ENCODE measurements at regions not wholly inside any gene's neighbourhood (a gene's known extent, or its start where the extent isn't known, plus 50 kb on each side); places are given as distances from the start of the nearest gene placed in this dataset.

DNA sequence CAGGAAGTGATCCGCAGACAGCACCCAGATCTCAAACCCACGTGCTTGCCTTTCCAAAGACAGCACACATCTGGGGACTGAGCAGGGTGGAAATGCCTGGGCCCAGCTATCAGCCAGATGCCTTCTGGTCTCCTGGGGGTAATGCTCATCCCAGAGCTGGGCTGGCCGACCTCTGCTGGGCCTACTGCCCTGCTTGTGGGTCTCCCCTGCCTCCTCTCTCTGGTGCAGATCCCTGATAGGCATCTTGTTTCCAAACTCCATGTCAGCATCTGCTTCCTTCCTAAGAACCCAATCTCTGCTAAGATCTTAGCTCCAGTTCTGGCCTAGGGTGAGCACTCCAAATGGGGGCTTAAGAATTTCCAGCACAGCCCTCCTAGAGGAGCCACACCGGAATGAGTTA, 1043.0 kb downstream of the VRK1 start:
- no peak for DNase-seq

DNA sequence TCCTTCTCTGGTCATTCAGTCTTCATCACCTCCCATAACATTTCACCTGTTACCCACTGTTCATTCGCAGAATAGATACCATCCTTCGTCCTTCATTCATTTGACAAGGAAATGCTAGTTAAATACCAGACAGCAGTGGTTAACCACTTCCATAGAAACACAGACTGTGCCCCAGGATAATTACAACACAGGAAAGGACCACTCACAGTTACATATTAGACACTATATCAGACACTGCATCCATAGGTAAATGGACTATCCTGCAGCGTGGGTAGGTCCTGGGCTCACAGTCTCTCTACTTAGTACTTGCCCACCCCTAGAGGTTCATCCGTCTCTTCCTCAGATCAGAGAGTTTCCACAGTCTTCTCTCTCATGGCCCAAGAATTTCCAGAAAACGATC, 1044.6 kb downstream of the VRK1 start:
- DNase-seq = no peak

DNA sequence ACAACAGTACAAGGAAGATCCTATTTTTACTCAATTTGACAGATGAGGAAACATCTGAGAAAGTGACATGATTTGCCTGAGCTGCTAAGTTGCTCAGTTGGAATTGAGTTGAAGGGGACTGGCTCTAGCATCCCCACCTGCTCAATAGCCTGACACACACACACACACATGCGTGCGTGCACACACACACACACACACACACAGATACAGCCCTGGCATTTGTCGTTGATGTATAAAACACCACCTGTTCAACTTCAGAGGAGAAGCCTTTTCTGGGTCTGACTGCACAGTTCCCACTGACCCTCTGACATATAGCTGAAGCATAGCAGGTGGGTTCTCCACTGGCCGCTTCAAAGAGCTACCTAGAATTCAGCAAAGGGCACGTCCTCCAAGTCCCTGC, 1045.9 kb downstream of the VRK1 start:
- DNase-seq = no peak

DNA sequence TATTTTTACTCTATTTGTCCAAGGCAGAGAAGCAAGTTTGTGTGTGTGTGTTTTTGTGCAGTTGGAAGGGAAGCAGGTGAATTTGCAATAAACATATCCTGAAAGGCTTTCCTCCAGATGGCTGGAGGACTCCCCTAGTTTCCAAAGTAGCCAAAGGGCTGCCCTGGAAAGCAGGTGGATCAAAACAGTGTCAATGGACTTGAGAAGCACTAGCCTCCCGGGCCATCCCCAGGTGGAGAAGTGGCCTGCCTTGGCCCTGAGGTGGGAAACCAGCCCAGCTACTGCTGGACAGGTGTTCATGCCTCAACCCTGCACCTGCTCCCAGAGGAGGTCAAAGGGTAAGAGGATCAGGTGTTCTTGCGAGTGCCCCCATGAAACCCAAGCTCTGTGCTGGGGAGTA, 1046.9 kb downstream of the VRK1 start:
- no peak for DNase-seq

DNA sequence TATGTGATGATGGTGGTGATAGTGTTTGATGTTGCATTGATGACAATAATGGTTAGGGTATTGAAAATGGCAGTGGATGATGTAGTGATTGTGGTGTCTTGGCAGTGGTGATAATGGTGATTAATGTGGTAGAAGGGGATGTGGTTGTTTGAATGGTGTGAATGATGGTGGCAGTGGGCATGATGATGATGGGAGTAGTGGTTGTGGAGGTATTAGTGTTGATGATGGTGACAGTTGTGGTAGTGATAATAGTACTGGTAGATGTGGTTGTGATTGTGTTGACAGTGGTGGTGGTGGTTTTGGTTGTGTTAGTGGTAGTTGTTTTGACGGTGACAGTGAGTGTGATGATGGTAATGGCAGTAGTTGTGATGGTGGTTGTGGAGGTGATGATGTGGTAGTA, 1049.0 kb downstream of the VRK1 start:
- DNase-seq = no peak

DNA sequence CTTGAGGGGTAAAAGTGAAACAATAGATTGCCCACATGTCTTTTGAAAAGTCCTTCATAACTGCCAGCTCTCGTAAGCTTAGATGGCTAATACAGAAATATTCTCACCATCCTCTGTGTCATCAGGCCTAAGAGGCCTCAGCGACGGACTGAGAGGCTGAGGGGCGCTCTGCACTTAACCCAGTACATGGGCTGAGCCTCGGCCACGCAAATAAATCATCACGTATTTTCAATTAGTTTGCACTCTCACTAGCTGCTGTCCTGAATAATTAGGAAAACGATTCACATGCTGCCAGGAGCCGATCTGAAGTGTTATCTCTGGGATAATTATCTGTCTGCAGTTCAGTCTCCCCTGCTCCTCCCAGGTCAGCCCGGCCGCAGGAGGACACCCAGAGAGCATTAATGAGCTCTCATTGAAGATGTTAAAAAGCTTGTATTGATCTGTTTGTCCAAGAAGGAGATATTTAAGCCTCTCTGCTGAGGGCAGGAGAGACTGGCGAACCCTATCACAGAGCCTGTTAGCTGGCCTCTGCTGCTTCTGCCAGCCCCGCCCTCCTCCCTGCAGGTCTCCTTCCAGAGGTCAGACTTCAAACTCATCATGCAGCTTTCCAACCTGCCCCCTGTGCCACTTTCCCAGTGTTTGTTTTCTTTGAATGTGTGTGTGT, 1051.3 kb downstream of the VRK1 start:
- DNase-seq = no peak

DNA sequence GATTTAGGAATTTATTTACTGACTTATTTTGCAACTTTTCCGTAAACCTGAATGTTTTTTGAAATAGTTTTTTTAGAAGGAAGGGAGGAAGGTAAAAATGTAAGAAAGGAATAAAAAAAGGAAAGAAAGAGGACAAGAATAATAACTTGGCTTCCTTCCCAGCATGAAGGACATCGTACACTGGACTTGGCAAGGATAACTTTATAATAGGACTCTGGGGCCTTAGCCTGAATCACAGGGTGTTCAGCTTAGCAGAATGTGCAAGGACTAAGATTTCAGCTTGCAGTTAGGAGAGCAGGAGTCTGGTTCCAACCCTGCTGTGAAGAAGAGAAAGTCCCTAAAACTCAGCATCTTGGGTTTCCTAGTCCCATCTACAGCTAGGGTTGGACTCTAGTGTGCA, 1053.3 kb downstream of the VRK1 start:
- DNase-seq = no peak

DNA sequence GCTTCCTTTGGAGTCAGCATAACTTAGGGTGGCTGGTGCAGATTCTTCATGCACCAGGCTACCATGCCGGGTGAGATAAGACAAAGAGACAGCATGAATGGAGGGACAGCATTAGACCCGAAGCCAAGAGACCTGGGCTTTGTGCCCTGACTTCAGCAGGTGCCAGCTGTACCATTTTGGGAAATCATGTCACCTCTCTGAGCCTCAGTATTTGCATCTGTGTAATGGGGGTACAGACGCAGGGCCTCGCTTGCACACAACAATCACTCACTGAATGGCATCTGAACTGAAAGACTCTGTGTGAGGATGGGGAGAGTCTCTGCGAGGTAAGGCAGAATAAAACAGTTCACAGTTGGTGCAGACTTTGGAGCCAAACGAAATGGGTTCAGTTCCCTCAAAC, 1053.7 kb downstream of the VRK1 start:
- no peak for DNase-seq

DNA sequence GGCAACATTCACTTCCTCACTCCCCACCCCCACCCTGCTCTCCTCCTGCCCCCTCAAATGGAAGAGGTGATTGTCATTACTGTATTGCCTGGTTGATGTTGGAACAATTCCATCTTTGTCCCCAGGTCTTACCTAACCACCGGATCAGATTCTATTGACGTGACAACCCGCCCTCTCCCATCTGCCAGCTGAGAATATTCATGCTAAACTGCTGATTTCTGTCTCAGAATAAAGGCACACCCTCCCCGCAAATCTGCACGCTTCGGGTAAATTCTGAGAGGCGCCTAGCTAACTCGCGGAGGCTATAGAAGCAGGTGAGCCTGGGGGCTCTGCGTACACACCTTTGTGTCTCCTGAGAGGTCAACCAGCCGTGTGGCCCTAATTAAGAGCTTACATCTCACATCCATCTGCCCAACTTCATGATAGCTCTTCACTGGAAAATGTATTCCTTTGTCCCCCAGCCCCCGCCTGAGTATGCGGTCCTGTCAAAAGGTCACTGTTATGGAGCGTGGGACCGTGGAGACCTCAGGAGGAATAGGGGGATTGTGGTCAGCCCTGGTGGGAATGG, 1054.3 kb downstream of the VRK1 start:
- DNase-seq = no peak

DNA sequence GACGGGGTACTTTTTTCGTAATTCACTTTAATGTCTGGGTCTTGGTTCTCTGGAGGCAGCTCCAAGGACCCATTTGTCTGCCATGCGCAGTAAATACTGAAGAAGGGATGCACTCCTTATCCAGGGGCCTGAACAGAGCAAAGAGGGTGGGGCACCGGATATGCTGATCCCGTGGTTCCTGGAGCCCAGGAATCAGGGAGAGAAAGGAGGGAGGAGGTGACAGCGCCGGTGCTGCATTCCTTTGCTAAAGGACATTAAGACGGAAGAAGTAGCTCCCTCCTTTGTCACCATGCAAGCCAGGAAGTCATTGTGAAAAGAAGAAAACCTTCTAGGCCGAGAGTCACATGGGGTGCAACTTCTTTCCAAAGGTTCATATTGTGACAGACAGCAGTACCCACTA, 1057.7 kb downstream of the VRK1 start:
- DNase-seq = no peak

DNA sequence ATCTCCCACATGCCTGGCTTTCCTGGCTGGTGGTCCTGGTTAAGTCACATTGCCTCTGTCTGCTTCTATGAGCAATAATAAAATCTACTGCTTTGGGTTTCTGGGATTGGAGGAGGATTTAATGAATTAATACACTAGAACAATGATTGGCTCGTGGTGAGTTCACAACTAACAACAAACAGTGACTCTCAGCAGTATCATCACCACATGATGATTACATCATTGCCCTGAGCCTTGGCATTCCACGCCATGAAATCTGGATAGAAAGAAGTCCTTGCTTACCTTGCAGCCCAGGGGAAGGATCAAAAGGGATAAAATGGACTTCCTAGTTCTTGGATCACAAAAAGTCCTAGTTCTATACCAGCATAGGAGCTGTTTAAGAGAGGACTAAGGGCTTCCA, 1069.0 kb downstream of the VRK1 start:
- no peak for DNase-seq

DNA sequence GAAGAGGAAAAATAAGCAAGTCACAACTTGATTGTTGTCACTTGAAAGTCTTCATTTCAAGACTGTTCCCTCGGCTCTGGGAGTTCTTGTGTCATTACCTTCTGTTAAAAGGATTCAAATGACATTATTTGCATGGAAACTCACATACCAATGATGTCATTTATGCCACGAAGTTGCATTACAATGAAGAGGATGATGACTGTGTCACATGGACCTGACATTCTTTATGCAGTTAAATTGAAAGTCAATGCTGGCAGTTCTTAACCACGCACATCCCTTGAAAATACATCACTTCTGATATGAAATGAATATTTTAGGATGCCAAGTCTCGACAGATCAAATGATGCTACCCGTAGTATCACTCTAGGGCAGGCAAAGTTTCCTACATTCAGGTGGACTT, 1069.5 kb downstream of the VRK1 start:
- DNase-seq = no peak

DNA sequence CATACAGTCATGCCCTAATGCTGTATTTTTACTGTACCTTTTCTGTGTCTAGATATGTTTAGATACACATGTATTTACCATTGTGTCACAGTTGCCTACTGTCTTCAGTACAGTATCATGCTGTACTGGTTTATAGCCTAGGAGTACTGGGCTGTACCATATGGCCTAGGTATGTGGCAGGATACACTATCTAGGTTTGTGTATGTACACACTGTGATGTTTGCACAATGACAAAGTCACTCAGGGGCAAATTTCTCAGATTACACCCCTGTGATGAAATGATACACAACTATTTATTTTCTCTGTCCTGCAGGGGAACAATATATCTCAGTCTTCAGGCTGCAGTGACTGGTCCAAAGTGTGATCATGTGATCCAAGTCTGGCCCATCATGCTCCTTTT, 1076.1 kb downstream of the VRK1 start:
- no peak for DNase-seq

DNA sequence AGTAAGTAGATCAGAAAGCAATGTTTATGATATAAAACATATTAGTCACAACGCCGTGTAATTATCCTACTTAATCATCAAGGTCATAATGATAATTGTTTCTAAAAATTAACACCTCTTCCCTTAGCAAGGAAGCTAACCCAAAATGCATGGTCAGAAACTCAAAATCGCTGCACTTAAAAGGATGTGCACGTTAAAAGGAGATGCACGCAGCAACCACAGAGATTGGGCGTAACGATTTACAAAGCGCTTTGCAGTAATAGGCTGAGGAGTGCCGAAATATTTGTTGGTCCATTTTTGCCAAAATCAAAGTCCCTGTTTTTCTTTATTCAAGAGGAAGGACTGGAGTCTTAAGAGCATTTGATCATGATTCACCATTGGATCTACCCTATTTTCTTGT, 1077.2 kb downstream of the VRK1 start:
- no peak for DNase-seq

DNA sequence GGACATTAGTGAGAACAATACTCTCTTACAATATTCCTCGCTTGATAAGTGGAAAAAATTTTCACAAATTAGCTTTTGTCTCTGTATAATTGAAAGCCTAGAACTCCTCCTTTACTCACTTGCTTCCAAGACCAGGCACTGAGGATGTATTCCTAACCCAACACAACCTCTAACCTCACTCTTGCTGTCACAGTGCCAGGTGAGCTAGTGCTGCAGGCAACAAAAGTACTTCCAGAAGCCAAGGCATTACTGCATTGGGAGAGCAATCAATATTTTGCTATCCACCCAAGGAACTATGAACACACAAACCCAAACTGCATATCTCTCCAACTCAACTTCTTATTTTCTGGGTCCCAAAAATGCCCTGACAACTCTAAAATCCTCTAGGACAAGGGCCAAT, 1081.0 kb downstream of the VRK1 start:
- no peak for DNase-seq

DNA sequence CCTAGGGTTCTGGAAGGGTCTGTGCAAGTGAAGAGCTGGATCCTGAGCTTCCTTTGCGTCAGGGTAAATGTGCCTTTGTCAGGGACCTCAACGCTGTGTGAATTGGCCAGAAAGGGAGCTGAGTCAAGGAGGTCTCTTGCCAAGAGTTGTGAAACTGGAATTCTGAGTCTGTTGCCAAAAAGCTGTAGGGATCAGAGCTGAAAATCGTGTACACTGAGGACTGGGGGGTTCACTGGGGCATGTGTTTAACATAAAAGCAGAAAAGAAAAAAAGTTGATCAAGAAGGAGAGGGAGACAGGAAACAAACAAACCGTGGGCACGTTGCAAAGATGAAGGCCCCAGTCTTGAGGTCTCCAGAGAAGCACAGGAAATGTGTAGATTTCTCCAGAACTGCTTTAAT, 1081.5 kb downstream of the VRK1 start:
- DNase-seq = no peak

DNA sequence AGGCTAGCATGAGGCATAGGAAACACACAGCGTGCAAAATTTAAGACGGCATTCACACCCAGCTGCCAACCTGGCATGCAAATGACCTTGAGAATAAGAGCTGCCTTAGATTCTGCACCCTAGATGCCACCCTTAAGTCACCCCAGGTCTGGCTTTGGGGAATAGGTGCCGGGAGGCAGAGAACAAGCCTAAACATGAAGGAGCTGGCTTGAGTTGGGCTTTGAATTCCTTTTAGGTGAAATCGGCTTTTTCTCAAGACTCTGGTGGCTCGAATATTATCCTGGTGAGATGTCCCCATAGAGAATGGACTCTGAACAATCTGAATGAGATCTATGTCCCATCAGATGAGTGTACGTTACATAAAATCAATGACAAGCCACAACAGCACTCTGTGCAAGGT, 1090.5 kb downstream of the VRK1 start:
- no peak for DNase-seq

DNA sequence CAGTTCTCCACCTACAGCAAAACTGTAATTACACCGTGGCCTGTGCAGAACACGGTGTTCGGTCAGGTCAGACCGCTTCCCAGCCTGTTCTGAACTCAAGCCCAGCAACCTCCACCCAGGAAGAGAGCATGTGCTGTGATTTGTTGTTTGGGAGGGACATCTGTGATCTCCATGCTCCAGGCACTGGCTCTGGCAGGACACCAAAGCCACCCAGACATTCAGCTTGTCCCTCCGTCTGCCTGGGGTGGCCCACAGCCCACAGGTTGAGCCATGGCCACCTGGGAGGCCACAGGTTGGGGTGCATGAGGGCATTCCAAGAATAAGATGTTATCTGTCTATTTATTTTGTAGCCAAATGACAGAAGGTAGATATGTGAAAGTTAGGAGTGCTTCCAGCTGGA, 1091.1 kb downstream of the VRK1 start:
- no peak for DNase-seq

DNA sequence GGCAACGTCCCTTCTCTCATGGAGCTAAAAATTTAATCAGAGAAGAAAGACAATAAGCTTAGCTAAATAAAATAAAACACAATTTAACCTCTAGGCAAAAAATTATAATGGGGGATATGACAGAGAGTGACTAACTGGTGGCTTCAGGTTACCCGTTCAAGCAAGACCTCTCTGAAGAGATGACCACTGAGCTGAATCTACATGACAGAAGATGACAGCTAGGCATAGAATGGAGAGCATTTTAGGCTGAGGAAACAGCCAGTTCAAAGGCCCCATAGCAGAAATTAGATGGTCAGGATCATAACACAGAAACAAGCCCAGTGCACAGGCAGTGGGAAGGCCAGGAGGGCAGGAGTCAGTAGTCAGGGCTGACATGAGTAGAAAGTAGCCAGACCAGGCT, 1094.3 kb downstream of the VRK1 start:
- no peak for DNase-seq

DNA sequence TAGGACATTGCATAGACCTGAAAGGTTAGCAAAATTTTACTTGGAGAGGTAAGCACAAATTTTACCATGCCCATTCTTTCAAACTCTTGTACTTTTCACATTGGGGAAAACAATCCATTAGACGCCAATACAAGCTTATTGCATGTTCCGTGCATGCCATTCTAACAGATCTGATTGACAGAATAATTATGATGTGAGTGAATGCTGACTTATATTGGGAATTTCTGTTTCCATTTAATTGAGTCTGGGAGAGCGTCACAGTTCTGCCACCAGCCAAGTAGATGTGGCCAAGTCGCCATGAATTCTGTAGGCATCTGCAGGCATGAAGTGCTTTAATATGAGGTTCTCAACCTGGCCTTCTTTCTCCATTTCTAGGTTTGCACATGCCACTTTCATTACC, 1097.4 kb downstream of the VRK1 start:
- no peak for DNase-seq

DNA sequence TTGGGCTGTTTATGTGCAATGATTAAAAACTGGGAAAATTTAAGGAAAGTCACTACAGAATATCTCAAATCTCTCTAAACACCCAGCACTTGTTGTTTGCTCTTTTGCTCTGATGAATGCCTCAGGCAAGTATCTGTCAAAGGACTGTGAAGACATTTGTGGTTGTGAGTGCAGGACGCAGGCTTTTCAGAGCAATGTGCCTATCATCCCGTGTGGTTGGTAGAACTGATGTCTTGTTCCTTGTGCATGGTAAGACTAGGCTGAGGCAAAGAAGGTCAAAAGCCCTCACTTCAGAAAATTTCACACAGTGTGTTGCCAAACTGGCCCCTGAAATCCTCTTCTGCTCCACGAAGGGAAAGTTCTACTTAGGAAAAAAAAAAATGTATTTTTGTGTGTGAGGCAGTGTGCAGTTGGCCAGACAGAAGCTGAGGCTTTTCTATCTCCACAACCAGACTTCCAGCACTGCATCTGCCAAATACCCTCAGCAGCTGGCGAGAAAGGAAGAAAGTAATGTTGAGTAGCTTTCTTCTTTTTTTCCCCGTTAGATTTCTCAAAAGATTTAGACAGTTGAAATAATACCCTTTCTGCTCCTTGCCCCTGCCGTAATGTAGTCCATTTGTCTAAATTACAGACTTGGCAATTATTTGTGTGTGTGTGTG, 1103.1 kb downstream of the VRK1 start:
- DNase-seq = no peak

DNA sequence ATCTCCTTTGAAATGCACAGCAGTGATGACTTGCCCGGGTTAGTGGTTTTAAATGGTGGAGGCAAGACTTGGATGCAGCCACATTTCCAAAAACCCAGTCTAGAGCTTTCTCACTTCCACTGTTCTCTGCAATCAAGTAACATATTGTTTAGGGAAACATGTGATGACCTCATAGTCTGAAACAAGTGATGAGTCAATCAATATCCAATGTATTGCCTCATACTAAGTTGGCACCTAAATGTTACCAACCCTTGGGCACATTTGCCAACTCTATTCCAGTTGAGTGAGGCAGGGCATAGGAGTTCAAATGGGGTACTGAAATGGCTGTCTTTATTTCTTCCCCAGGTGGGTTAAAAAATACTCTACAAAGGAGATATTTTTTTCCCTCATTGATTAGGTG, 1105.4 kb downstream of the VRK1 start:
- DNase-seq = no peak

DNA sequence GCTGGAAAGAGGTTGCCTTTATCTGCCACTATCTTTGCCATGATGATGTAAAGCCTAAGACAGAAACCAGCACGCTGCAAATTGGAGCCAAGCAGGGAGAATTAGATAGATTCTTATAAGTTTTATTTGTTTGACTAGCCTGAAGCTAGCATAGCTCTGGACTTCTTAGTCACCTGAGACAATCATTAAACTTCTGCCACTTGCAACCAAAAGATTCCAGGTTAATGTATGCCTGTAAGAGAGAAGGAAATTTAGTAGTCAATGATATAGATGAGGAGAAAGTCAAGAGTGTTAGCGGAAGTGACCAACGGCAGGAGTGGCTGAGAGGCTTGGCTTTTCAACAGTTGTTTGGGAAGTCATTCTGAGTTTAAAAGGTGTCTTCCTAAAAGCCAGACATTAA, 1106.6 kb downstream of the VRK1 start:
- DNase-seq = no peak

DNA sequence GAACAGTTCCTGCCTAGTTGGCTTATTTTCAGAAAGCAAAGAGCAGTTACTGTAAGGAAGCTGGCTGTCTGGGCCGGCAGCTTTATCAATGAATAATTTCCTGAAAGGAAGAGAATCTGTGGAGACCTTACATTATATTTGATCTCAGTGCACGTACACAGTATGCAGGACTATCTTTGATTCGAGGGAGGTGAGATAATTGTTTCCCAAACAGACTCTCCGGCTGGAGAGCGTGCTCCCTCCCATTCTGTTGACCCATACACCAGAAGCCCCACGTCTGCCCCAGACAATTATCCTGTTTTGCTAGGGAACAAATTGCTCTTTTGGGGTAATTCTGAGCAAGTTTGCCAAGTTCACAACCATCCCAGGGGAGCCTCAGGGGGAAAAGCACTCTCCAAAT, 1115.0 kb downstream of the VRK1 start:
- no peak for DNase-seq

DNA sequence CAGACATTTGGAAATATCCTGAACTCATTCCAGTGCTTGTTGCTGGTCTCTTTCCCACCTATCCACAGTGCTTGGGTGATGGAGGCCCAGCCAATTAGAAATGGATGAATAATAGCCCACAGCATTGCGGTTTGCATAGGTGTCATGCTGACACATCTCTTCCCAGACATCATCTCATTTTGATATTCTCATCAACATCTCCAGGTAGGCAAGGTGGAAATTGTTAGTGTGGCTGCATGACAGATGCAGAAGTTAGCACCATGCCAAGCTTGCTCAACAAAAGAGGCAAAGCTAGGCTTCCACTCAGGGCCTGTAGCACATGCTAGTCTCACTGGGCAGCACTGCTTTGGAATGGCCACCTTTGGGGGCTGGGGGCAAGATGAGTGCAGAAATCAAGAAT, 1118.9 kb downstream of the VRK1 start:
- no peak for DNase-seq
